ENCODE measurements at regions not wholly inside any gene's neighbourhood (a gene's known extent, or its start where the extent isn't known, plus 50 kb on each side); places are given as distances from the start of the nearest gene placed in this dataset.

DNA sequence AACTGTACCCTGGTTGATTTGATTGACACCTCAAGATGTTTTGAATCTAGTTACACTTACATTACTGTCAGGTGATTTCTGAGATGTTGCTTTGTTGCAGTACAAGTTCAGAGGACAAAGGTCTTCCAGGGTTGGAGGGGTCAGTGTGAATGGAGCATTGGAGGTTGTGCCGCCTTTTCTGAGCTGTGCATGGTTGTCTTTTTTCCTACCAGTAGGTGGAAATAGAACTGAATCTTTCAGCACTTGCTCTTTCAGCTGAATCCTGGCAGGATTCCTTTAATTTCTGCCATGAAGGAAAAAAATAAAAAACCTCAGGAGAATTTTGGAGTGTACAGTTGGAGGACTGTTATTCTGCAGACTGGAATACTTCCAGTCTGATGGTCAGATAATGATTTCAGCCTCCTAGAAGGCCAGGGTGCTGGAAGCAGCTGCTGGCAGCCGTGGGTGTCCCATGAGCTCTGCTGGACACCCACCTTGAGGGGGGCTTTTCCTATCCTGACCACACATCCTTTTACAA, 82.7 kb downstream of the PLCE1 start:
- TF ChIP-seq POLR2AphosphoS5 (IDR thresholded peaks at IDR 0.05; ENCODE audit: low read depth, low read length) (no peak), TAF1 (IDR thresholded peaks at IDR 0.05; ENCODE audit: borderline replicate concordance, low read depth, low read length) (no peak)
